Lower lobe of right lung (tissue), 2 donors: ENCODE measurements at regions not wholly inside any gene's neighbourhood (a gene's known extent, or its start where the extent isn't known, plus 50 kb on each side); places are given as distances from the start of the nearest gene placed in this dataset.

Experiments used
- ATAC-seq, 2 donors: fragments of 200-7000 bp; cut with Tn5 transposase; one replicate each; pipeline ENCODE4 v1.9.1; 2020 to 2022; ENCODE audit warnings: mild to moderate bottlenecking in 2 of 2, moderate library complexity in 2 of 2
- DNase-seq: peaks from one replicate; pipeline ENCODE4 v3.0.0-alpha.2; 2020
- H3K27ac ChIP-seq: fragments of 200-600 bp; one replicate; pipeline ENCODE4 v1.8.0; 2022
- H3K27me3 ChIP-seq: fragments of 200-600 bp; one replicate; pipeline ENCODE4 v1.8.0; 2022; ENCODE audit warnings: low read depth
- H3K36me3 ChIP-seq: fragments of 200-600 bp; one replicate; pipeline ENCODE4 v1.8.0; 2022; ENCODE audit warnings: mild to moderate bottlenecking
- H3K4me1 ChIP-seq: fragments of 200-600 bp; one replicate; pipeline ENCODE4 v1.8.0; 2022
- H3K4me3 ChIP-seq: fragments of 200-600 bp; one replicate; pipeline ENCODE4 v1.8.0; 2022; ENCODE audit warnings: mild to moderate bottlenecking
- H3K9me3 ChIP-seq: fragments of 200-600 bp; one replicate; pipeline ENCODE4 v1.8.0; 2022
- intact Hi-C: fragments of 100-400 bp; cut with DNase I; formaldehyde crosslinking; loops from one replicate; pipeline ENCODE4 v1.11.0; 2022
- TF ChIP-seq, protein P1 (sequence below): fragments of 200-600 bp; IDR thresholded peaks from one replicate; pipeline ENCODE4 v1.8.0; 2022; ENCODE audit warnings: antibody characterized with exemption, mild to moderate bottlenecking
- donor health status: DM: no; HTN: yes; CAD: no; lungs with severe emphysema.

DNA sequence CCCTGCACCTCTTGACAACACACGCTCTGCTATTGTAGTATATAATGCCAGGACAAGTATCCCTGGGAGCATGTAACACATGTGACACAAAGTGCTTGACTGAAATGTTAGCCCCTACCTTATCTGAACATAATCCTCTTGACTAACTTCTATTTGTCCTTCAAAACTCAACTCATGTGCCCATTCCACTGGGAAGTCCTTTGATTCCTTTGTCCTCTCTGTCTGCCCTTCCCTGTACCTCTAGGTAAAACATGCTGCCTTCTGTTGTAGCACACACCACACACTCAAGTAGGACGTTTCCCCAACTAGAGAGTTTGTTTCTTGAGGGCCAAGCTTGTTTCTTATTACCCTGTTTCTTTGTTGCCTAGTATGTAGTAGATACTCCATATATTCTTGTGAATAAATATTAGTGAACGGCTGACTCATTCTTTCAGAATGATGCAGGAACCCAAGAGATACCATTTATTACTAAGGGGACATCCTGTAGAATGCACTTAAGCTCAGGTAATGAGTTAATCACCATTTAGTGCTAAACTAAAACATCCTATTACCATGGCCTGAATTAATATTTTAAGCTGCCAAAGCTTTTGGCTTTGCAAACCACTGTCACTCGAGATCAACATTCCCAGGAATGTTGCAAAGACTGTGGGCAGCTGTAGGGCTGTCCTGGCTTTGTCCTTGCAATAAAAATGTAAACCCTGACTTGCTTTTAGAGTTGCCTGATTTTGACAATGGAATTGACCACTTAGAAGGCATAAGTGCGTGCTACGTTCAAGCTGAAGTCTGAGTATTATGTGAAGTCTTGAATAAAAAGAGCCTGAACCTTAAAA is 313.4 kb downstream of the COG6 start:
- no peaks in the 10 kb centered on the region for H3K27me3 ChIP-seq
- intact Hi-C loops = no loop called here
- no peak for ATAC-seq

DNA sequence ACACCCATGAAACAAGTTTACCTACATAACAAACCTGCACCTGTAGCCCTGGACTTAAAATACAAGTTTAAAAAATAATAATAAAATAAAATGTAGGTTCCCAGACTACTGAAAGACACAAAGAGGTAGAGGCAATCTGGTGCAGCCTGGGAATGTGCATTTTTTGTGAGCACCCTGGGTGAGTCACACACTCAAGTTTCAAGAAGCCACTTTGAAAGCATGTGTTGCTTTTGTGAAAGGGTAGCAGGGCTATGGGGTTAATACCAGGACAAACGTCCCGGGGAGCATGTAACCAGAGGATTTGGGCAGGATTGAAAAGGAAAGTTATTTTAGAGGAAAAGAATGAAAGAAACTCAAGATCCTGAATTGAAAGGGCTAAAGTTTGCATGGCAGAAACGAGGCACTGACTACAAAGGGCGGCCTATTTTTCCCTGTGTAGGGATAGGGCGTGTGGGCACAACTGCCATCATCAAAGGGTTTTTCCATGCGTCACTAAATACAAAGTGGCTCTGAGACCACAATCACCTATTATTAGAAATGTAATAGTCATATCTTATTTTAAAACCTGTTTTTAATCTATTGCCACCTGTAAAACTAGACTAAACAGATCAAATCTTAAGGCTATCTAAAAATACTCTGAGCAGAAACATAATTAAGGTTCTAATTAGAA is 314.9 kb downstream of the COG6 start:
- Histone ChIP-seq H3K27me3 (no peaks in the 10 kb centered on the region), H3K27ac (no peak overlapping the region), H3K36me3 (no peaks in the 10 kb centered on the region), H3K9me3 (no peaks in the 10 kb centered on the region), H3K4me3 (no peak overlapping the region), H3K4me1 (no peaks in the 10 kb centered on the region)
- DNase-seq = no peak
- intact Hi-C loops = no loop called here
- ATAC-seq = no peak
- TF ChIP-seq, protein P1, sequence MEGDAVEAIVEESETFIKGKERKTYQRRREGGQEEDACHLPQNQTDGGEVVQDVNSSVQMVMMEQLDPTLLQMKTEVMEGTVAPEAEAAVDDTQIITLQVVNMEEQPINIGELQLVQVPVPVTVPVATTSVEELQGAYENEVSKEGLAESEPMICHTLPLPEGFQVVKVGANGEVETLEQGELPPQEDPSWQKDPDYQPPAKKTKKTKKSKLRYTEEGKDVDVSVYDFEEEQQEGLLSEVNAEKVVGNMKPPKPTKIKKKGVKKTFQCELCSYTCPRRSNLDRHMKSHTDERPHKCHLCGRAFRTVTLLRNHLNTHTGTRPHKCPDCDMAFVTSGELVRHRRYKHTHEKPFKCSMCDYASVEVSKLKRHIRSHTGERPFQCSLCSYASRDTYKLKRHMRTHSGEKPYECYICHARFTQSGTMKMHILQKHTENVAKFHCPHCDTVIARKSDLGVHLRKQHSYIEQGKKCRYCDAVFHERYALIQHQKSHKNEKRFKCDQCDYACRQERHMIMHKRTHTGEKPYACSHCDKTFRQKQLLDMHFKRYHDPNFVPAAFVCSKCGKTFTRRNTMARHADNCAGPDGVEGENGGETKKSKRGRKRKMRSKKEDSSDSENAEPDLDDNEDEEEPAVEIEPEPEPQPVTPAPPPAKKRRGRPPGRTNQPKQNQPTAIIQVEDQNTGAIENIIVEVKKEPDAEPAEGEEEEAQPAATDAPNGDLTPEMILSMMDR = no peak

More for the DNA sequence above, 313.4 kb downstream of the COG6 start:
- Histone ChIP-seq H3K4me1 (no peaks in the 10 kb centered on the region), H3K27ac (no peak overlapping the region), H3K36me3 (no peaks in the 10 kb centered on the region), H3K4me3 (no peak overlapping the region), H3K9me3 (no peaks in the 10 kb centered on the region)
- no peak for DNase-seq
- TF ChIP-seq, protein P1 = no peak

DNA sequence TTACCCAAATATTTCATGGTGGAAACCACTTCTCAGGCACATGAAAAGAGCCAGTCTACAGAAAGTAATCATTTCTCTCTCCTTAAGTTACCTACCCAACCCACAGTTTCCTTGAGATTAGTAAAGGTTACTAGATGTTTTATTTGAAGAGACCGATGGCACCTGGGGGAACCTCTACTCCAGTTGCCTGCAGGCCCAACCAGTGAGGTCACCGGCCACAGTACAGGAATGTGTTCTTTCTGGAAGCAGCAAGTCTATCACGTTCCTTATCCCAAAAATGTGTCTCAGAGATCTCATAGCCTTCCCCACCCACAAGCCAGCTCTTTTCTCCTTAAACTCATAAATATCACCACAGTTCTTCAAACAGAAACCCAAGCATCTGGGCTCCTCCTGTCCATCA is 316.1 kb downstream of the COG6 start:
- intact Hi-C loops = no loop called here

DNA sequence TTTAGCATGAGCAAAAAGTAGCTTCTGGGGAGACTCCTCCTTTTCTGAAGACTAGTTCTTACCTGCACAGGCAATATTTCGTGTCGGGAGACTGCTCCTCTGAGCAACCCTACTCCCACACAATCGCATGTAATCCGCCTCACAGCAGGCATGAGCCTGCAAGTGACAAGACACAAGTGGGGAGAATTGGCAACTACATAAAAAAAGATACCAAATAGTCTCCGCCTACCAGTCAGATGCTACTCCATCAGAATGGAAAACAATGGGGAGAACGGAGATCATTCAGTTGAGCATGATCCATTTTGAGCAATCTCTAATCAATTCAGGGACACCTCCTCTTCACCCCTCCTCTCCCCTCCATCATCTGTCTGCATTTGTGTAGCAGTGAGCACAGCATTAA is 321.0 kb downstream of the COG6 start:
- Histone ChIP-seq H3K4me3 (no peak overlapping the region), H3K27ac (no peak overlapping the region), H3K4me1 (no peaks in the 10 kb centered on the region), H3K36me3 (no peaks in the 10 kb centered on the region), H3K9me3 (no peaks in the 10 kb centered on the region), H3K27me3 (no peaks in the 10 kb centered on the region)
- TF ChIP-seq, protein P1 = no peak
- intact Hi-C loops = no loop called here
- DNase-seq (no peak), ATAC-seq (no peak)

More for the DNA sequence above, 316.1 kb downstream of the COG6 start:
- TF ChIP-seq, protein P1 = no peak
- Histone ChIP-seq H3K27me3 (no peaks in the 10 kb centered on the region), H3K27ac (no peak overlapping the region), H3K36me3 (no peaks in the 10 kb centered on the region), H3K4me3 (no peak overlapping the region), H3K9me3 (no peaks in the 10 kb centered on the region), H3K4me1 (no peaks in the 10 kb centered on the region)
- ATAC-seq = no peak
- no peak for DNase-seq

DNA sequence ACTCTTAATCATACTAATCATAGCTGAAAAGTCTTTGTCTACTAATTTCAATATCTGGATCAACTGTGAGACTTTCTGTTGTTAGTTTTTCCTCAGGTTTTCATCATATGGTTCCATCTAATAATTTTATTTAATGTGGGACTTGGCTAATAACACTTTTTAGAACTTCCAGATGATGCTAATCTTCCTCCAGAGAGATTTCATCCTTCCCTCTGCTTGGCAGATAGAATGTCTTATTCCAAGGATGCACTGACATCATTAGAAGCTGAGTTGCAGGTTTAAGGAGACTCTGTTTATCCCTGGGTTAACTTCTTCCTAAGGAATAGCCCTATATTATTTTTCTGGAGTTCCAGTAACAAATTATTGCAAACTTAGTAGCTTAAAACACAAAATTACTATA is 325.6 kb downstream of the COG6 start:
- intact Hi-C loops = no loop called here
- no peaks in the 10 kb centered on the region for H3K27me3 ChIP-seq
- no peaks in the 10 kb centered on the region for H3K36me3 ChIP-seq
- no peaks in the 10 kb centered on the region for H3K4me1 ChIP-seq
- no peak for DNase-seq
- no peaks in the 10 kb centered on the region for H3K9me3 ChIP-seq
- H3K27ac ChIP-seq = no peak overlapping the region
- H3K4me3 ChIP-seq = no peak overlapping the region
- TF ChIP-seq, protein P1 = no peak
- no peak for ATAC-seq
